Muscle of back (tissue), 3 donors: ENCODE measurements at regions not wholly inside any gene's neighbourhood (a gene's known extent, or its start where the extent isn't known, plus 50 kb on each side); places are given as distances from the start of the nearest gene placed in this dataset.

Experiments
- DNase-seq, 3 donors: peaks; one replicate each; pipeline versions ENCODE4 v3.0.0 to v3.0.0-alpha.2; 2013

DNA sequence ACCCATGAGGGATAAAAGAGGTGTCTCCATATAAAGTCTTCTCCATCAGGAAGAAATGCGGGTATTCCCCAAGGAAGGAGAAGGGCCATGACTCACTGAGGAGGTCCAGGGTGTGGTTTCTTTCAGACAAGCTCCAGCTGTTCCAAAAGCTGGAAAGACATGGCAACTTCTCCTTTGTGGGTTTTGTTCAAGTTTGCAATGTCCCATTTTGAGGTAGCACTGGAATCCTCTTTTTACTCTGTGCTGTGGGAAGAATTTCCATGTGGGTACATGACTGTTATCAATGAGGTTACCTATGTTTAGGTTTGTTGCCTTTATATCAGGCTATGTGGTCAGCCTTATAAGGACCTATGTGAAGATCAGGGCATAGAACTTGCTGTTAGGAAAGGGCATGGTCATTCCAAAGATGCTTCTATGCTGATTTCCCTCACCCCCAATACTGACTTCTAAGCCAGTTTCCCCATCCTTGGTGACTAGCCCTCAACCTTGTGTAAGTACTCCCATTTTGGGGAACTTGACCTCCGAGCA, 697.5 kb downstream of the INHBA start:
- DNase-seq: peak in 1 of 3 donors; percentile 16

DNA sequence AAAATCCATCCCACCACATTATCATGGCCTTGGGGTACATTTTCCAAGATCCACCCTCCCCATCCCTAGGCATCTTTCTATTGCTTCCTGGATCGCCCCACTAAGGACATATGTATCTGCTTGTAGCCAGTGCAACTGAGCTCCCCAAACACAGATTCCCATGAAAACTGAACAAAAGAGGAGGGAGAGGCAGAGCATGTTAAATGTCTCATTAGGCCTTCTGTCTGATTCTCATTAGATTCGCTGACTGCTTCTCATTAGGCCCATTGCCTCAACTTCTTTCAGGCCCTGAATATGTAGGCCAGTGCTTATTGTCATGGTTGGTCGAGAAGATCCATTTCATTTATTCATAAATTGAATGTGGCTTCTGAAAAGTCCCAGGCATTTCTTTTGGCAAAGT, 698.9 kb downstream of the INHBA start:
- no peak for DNase-seq

DNA sequence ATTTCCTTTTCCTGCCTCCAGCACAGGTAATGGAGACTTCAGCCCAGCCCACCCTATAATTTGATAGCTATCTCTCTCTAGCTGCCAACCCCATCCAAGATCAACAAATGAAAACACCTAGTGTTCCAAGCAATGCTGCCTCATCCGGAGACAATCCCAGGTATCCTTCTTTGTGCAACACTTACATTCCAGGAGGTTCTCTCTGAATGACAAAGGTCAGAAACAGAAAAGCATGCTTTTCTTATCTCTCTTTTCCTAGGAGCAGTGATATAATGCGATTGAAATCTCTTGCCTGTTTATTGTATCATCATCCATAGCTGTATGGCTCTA, 699.3 kb downstream of the INHBA start:
- DNase-seq: no peak

DNA sequence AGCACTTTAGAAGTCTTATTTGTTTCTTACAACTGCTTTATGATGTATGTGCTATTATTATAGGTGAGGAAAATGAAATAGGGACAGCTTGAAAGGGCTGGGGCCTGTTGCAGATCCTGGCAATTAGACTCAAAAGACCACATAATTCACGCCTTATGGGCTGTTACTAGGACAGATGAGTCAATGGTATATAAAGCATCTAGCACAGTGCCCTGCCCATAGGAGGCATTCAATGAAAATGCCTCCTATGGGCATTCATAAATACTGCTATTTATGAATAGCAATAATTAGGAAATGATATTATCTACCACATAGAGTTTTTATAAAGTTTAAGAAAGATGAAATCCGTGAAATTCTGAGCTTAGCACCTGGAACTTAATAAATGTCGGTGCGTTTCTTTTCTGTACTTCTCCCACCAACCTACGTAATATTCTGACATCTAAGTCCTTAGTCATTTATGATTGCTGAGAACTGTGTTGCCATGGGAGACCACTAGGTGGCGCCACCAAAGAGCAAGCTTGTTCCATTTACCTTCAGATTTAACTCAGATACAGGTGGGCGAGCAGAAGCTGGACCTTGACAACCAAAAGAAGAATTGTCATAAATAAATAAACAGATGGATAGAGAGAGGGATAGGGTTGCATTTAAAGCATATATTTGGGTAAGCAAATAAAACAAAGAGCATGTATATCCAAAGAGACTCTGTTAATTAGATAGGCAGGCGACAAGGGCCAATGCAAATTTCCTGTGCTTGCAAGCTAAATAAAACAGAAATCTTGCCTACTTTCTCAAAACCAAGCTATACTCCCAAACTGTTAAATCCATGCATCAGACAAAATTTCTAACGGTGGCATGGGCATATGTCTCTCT, 699.9 kb downstream of the INHBA start:
- peak in 1 of 3 donors; percentile 15 for DNase-seq

DNA sequence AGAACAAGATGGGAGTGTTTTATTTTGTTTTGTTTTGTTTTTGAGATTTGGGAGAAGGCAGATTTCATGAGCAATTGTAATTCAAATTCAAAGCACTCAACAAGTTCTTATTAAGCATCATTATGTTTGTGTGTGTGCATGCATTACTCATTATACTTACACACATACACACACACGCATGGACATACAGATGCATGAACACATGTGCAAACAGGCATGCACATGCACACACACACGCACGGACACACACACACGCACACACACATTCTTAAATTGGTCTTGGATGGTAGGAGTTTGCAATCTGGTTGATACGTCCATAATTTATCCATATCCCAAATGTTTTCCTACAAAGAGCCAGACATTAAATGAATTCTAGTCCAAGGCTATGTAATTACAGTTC, 702.8 kb downstream of the INHBA start:
- no peak for DNase-seq

DNA sequence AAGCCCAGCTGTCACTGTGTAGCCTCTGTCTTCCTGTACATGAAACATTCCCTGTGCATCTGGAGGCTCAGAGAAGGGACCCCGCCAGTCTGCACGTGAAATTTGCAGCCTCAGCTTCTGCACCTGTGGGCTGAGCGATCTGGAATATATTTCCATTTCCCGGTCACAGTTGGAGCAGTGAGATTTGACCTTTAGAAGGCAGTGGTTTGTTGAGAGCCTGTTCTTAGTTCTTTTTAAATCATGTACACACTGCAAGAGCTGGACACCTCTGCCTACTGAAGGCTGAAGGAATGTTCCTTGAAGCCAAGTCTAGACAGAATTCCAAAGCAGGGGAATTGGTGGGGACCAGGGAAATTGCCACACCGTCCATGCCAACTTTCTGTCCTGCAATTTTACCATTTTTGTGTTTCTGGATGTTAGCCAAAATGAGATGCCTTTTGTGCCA, 706.6 kb downstream of the INHBA start:
- peak in 2 of 3 donors; percentile 43 to 74 for DNase-seq

DNA sequence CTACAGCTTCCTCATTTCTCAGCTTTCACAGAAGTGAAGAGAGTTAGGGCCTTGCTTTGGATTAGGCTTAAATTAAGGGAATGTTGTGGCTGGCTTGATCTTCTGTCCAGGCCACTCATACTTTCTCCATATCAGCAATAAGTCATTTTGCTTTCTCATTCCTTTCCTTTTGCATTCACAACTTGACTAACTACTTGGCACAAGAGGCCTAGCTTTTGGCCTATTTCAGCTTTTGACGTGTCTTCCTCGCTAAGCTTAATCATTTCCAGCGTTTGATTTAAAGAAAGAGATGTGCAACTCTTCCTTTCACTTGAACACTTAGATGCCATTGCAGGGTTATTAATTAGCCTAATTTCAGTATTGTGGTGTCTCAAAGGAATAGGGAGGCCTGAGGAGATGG, 712.0 kb downstream of the INHBA start:
- DNase-seq: no peak

DNA sequence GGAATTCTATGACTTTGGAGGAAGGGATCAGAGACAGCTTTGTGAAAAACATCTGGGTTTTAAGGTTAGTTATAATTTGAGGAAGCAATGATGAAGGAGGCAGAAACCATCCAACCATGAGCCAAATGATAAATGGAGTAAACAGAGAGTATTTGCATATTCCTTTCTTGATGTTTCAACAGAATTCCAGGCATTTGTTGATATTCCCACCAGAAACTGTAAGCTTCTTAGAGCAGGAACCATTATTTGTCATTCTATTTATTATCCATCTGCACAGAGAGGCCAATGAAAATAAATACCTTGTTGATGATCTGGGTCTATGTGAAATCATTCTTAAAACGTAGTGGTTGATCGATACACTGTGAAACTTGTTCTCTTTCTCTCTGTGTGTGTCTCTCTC, 715.3 kb downstream of the INHBA start:
- no peak for DNase-seq

DNA sequence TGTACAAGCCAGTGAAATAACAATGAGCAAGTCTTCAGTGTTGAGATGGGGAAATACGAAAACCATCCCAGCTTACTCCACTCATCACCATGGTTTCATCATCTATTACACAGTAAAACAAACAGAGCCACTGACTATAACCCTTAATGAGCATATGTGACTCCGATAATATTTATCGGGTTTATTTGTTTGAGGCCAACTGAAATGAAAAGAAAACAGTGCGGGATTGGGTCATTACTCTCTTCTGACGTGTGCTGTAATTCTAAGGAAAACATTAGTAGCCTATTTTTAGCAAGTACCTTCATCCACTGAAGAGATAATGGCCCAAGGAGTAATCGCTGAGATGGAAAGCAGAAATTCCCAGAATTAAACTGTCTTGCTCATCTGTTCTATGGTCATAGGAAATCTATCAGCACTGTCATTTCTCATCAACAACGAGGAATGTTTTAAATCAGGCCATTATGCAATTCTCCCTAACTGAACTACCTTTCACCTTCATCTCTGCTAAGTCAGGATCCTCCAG, 716.5 kb downstream of the INHBA start:
- peak in 1 of 3 donors; percentile 65 for DNase-seq

DNA sequence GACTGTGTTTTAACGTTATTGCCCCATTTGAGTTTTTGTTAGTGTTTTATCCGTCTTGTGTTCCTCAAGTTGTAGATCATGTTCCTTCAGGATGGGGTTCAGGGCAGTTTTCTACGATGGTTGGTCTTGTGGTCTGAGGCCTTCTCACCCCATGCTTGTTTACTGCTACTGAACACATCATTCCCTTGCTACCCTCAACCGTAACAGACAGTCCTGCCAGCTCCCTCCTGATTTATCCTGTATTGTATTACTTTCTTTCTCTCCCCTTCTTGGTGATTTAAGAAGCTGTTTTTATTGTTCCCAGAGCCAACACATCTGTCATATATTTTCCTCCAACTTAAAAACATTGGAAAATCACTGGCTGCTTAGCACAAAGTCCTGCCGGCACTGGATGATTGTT, 719.8 kb downstream of the INHBA start:
- peak in 2 of 3 donors; percentile 49 to 76 for DNase-seq

DNA sequence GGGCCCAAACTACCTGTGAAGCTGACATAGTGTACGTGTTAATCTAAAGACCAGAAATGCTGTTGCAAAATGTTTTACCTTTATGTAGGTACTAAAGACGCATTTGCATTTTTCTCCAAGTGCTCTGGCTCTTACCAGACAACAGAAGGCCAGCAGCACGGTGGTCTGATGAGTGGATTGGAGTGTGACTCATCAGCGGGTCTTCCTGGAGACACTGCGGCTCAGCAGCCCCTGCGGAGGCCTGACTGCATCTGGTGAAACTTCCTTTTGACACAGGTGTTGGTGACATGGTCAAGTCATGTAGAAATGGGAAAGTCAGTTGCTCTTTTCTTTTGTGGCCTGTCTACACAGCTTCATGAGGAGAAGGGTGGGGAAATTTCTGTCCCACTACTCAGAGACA, 723.6 kb downstream of the INHBA start:
- no peak for DNase-seq

DNA sequence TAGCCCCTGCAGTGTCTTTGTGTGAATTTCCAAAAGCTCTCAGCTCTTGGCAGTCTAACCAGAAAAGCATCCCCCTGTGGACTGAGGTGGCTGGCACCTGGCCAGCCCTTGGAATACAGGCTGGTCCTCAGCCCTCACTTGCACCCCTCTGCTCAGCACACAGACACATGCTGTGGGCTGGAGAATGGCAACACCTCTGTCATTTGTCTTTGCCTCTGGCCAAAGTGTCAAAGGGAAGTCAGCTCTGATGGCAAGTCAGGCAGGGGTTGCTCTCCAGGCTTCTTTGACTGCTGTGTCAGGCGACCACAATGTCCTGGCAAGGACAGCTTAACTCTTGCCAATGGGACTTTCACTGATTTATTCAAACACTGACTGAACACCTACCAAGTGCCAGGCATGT, 724.8 kb downstream of the INHBA start:
- no peak for DNase-seq

DNA sequence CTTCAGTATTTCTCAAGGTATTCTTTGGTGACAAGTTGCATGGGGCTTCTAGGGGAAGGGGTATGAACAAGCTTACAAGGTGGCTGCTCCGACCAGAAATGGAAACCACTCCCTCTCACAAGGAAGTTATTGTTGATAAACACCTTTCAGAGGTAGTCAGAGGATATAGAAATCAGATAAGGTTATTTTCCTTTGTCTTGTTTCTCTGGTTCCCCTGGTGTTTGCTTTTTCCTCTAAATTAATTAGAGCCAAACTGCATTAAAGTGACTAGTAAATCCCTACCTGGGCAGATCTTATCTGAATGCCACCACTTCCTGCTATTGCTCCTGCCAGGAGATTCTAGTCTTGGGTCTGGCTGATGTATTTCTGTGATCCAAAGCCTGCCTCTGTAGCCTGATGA, 725.4 kb downstream of the INHBA start:
- no peak for DNase-seq

DNA sequence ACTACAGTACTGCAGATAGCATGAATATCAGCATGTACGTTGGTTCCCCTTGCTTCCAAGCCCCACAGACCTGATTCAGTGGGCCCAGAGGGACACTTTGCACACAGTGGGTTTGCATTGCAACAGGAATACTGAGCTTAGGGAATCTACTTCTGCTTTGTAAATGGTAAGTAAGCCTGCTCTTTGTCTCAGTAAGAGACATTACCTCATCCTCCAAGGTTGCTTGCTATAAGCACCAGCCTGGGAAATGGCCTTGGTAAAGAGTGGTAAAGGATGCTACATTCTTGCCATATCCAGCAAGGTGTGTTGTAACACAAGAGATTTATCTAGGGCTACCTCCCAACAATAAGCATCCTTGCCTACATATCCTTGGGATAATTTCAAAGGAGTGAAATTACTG, 730.5 kb downstream of the INHBA start:
- DNase-seq: no peak

DNA sequence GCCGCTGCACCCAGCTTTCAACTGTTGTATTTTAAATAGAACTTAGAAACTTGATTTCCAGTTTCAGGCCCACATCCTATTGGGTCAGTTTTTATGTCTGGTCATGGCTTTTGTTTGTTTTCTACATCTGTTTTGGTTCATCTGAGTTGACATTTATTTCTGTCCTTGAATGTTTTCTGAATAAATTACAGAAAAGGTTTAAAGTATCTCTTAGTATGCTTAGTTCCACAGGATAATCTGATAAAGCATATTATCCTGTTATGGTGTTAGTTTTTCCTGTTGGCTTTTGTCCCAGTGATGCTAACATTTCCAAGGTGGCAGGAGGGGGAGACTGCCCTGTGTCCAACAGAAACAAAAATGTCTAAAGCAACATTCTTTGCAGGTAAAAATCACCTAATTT, 733.2 kb downstream of the INHBA start:
- DNase-seq: no peak

DNA sequence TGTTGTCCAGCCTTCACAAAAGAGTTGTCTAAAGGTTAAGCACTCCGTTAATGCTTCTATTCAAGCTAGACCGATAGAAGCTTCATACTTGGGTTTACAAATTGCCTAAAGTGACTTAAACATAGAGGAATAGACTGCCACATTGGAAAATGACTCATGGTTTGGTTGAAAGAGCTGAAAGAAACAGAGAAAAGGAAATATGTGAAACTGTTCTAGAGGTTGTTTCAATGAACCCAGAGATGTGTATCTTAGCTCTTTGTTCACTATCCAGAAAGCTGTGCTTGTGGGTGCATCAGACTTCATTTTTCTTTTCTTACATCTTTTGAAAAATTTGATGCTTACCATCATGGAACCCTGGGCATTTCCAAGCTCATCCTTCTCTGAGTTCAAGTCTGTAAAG, 736.2 kb downstream of the INHBA start:
- no peak for DNase-seq

DNA sequence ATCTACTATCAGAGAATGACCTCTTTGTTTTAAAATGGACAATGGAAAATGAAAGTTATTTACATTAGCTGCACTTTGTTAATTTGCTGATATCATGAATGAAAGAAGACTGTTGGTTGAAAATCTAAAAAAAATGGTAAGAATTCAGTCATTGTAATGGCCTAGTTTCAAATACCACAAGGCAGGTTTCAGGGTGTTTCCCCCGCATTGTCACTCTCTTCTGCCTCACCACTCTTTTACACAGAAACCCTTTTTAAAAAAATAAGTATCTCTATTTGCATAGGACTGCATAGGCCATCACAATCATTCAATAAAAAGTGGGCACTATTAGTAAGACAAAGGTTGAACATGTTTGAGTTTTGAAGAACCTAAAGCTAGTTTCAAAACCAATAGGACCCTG, 737.1 kb downstream of the INHBA start:
- no peak for DNase-seq

DNA sequence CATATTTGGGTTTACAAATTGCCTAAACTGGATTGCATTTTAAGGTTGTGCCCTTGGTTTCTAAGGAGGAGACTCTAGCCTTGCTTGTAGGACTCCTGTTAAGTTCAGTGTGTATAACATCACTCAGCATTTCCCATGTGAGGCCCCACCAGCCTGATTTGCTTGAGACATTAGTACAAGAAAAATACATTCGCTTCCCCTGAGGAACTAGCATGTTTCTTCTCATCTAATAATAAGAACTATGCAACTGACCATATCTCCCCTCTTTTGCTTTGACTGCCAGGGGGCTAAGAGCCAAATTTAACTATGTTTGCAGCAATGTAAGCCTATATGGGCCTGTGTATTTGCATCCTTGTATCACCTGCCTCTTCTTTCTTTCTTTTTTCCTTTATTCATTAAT, 737.9 kb downstream of the INHBA start:
- DNase-seq: no peak

DNA sequence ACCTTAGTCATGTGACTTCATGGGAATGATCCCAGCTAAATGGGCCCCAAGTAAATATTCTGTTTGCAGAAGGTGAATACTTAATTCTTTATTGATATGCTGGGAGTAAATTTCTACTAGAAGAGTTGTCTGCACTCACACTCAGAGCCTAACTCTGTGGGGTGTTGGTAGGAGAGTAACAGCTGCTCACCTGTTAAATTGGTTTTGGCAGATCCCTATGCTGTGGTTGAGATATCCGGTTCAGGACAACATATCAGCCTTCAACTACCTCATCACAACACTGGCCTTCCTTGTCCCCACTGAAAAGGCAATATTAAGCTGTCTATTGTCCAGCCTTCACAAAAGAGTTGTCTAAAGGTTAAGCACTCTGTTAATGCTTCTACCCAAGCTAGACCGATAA, 738.3 kb downstream of the INHBA start:
- no peak for DNase-seq

DNA sequence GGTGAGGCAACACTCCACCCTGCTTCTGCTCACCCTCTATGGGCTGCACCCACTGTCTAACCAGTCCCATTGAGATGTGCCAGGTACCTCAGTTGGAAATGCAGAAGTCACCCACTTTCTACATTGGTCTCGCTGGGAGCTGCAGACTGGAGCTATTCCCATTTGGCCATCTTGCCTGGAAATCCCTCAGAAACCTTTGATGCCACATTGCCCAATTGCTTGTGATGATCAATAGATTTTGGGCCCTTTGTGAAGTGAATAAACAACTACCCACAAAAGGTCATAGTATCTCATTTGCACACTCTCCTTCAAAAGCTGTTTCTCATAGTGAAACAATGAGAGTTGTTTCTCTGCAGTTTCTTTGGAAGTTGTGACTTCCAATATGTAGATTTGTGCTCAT, 742.9 kb downstream of the INHBA start:
- no peak for DNase-seq

DNA sequence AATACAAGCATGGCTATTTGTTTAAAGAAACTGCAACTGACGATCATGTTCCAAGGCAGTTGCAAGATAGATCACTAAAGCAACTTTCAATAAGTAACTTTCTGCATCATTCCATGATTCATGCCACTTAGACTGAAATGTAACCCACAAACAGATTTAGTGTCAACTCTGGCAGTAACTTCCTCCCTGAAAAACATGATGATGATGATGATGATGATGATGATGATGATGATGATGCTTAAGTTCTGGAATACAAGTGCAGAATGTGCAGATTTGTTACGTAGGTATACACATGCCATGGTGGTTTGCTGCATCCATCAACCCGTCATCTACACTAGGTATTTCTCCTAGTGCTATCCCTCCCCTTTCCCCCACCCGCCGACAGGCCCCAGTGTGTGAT, 754.7 kb downstream of the INHBA start:
- DNase-seq: no peak

DNA sequence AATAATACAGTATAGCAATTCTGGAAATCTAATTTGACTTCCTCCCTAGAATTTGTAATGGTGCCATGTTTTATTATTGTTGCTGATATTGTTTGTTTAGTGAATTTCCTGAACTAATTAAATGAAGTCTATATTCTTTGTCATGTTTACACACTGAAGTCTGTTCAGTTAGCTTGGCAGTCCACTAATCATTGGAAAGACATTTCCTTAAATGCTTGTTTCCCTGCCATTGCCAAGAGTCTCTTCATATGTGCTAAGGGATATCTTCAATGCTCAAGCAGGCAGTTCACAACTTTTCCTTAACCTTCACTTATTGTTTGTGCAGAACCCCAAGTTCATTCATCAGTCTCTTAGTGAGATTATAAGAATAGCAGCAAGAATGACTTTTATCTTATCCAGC, 755.3 kb downstream of the INHBA start:
- no peak for DNase-seq

DNA sequence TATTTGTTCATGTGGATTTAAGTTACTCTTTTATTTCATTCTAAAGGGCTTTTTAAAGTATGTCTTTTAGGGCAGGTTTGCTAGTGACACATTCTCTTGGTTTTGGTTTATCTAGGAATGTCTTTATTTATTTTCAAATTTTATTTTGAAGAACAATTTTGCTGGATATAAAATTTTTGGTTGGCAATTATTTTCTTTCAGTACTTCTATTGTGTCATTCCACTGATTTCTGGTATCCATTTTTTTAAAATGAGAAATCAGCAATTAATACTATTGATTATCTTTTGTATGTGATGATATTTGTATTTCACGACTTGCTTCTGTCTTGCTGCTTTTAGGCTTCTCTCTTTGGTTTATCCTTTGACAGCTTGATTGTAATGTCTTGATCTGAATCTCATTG, 756.3 kb downstream of the INHBA start:
- no peak for DNase-seq

DNA sequence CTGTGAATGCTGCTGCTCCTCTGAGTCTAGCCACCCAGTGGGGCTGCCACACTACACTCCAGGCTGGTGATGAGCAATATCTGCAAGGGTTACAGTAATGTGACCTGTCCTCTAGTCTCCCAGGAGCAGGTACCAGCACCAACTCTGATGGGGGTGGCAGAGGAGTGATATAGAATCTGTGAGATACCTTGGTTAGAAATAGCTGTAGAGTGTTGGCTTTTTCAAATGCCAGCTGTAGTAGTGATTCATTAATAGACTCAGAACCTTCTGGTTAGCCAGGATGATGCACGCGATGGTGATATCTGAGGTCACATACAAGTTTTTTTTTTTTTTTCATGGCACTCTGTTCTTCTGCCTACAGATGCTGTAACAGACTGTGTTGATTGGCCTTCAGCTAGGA, 757.1 kb downstream of the INHBA start:
- DNase-seq: no peak
